Hepatocyte (in vitro differentiated cells): ENCODE measurements at regions not wholly inside any gene's neighbourhood (a gene's known extent, or its start where the extent isn't known, plus 50 kb on each side); places are given as distances from the start of the nearest gene placed in this dataset.

ENCODE experiments used
- CTCF ChIP-seq: fragments of 200-600 bp; sonication (generic); IDR thresholded peaks from 2 replicates; pipeline ENCODE4 v1.5.1; 2016; ENCODE audit warnings: antibody characterized with exemption, mild to moderate bottlenecking; ENCODE audit not compliant: poor library complexity
- EZH2phosphoT487 ChIP-seq: fragments of 200-600 bp; sonication (generic); IDR thresholded peaks from one replicate; pipeline ENCODE4 v1.6.1; 2018; ENCODE audit warnings: antibody characterized with exemption, mild to moderate bottlenecking, low read depth, moderate library complexity; ENCODE audit not compliant: unreplicated experiment, severe bottlenecking

- TF ChIP-seq CTCF (no peak), EZH2phosphoT487 (no peak)
Observed at GRCh38 chr11:92557879-92558278, 333.3 kb downstream of the FAT3 start.
